Upper lobe of left lung (tissue), 6 donors: ENCODE measurements at regions not wholly inside any gene's neighbourhood (a gene's known extent, or its start where the extent isn't known, plus 50 kb on each side); places are given as distances from the start of the nearest gene placed in this dataset.

Source experiments
- ATAC-seq, 2 donors: fragments of 200-7000 bp; cut with Tn5 transposase; one replicate each; pipeline ENCODE4 v1.9.1; 2022; ENCODE audit warnings: mild to moderate bottlenecking in 2 of 2, moderate library complexity in 2 of 2; ENCODE audit not compliant: low FRiP score in 2 of 2
- DNase-seq, 2 donors: peaks; one replicate each; pipeline ENCODE4 v3.0.0-alpha.2; 2019 to 2020
- H3K27ac ChIP-seq, 4 donors: fragments of 200-600 bp; sonication (generic); one replicate each; pipeline ENCODE4 v1.5.1; 2016 to 2019
- H3K27me3 ChIP-seq, 4 donors: fragments of 200-600 bp; sonication (generic); one replicate each; pipeline ENCODE4 v1.5.1; 2017 to 2019
- H3K36me3 ChIP-seq, 4 donors: fragments of 200-600 bp; sonication (generic); one replicate each; pipeline ENCODE4 v1.5.1; 2016 to 2019
- H3K4me1 ChIP-seq, 4 donors: fragments of 200-600 bp; sonication (generic); one replicate each; pipeline ENCODE4 v1.5.1; 2018 to 2019
- H3K4me3 ChIP-seq, 4 donors: fragments of 200-600 bp; sonication (generic); one replicate each; pipeline ENCODE4 v1.5.1; 2017 to 2019; ENCODE audit warnings: mild to moderate bottlenecking in 2 of 4, moderate library complexity in 1 of 4
- H3K9me3 ChIP-seq, 4 donors: fragments of 200-600 bp; sonication (generic); one replicate each; pipeline ENCODE4 v1.5.1; 2018 to 2019
- CTCF ChIP-seq, 6 experiments: fragments of 450-650 bp in 4 of 6; fragments of 200-600 bp in 2 of 6; sonication (generic) in 2 of 6; IDR thresholded peaks; one replicate each; pipeline ENCODE4 v1.5.1; 2016 to 2019; ENCODE audit warnings: antibody characterized with exemption in 6 of 6
- EP300 ChIP-seq, 4 donors: sonication (generic); formaldehyde crosslinking; IDR thresholded peaks; one replicate each; pipeline ENCODE4 v1.5.1; 2017; ENCODE audit warnings: antibody characterized with exemption in 4 of 4, control low read depth in 2 of 4
- POLR2A ChIP-seq, 4 donors: fragments of 450-650 bp; IDR thresholded peaks; one replicate each; pipeline ENCODE4 v1.5.1; 2016 to 2017; ENCODE audit warnings: antibody characterized with exemption in 4 of 4, mild to moderate bottlenecking in 2 of 4
- POLR2AphosphoS5 ChIP-seq, 2 donors: sonication (generic); formaldehyde crosslinking; IDR thresholded peaks; one replicate each; pipeline ENCODE4 v1.5.1; 2017; ENCODE audit warnings: antibody characterized with exemption in 2 of 2
- WGBS, 2 donors: methylation state at CpG; one replicate each; pipeline ENCODE4 v1.1.5; 2017 to 2018; 5-methylcytosine and 5-hydroxymethylcytosine counted together
- donor health status: DM: no; HTN: no; CAD: no; lungs with moderate emphysema.
- donor health status: DM: no; HTN: yes; CAD: no; lungs with severe emphysema.

DNA sequence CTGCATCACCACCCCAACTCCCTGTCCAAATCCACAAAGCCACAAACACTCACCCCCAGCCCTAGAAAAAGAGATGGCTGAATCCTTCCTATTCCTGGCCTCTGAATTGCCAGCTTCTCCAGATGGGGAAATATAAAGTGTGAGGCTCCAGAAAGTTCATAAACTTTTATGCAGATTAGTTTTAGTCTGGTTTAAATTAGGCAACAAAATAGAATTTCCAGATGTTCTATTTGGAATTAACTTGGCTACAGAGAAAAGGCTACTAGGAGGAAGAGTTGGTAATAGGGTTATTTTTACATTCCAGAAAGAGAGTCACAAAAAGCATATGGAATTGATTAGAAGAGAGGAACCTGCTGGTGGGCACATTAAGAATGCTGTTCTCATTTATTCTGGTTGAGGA is 56.0 kb downstream of the EN1 start:
- TF ChIP-seq CTCF (IDR thresholded peaks at IDR 0.05) = no peak
- TF ChIP-seq POLR2A (IDR thresholded peaks at IDR 0.05) = no peak
- no peak for TF ChIP-seq POLR2AphosphoS5 (IDR thresholded peaks at IDR 0.05)
- TF ChIP-seq EP300 (IDR thresholded peaks at IDR 0.05) = no peak
- H3K9me3 ChIP-seq = no peaks in the 10 kb centered on the region
- no peaks in the 10 kb centered on the region for H3K36me3 ChIP-seq
- H3K4me1 ChIP-seq = no peaks in the 10 kb centered on the region
- no peak overlapping the region for H3K4me3 ChIP-seq
- no peak for ATAC-seq
- no peak for DNase-seq
- no peaks in the 10 kb centered on the region for H3K27me3 ChIP-seq
- no peak overlapping the region for H3K27ac ChIP-seq

GRCh38 chr2:118786746-118787145 is 60.7 kb downstream of the EN1 start:
- Histone ChIP-seq H3K36me3 (no peaks in the 10 kb centered on the region), H3K27me3 (no peaks in the 10 kb centered on the region), H3K4me1 (no peaks in the 10 kb centered on the region), H3K9me3 (no peaks in the 10 kb centered on the region), H3K4me3 (no peak overlapping the region), H3K27ac (no peak overlapping the region)
- TF ChIP-seq POLR2AphosphoS5 (IDR thresholded peaks at IDR 0.05) = no peak
- no peak for TF ChIP-seq EP300 (IDR thresholded peaks at IDR 0.05)
- no peak for TF ChIP-seq POLR2A (IDR thresholded peaks at IDR 0.05)
- TF ChIP-seq CTCF (IDR thresholded peaks at IDR 0.05) = no peak
- no peak for ATAC-seq
- peak in 1 of 2 donors; percentile 29 for DNase-seq
- 43 to 46% methylated on average over 7 of the region's 7 CpGs for WGBS, 2 donors

DNA sequence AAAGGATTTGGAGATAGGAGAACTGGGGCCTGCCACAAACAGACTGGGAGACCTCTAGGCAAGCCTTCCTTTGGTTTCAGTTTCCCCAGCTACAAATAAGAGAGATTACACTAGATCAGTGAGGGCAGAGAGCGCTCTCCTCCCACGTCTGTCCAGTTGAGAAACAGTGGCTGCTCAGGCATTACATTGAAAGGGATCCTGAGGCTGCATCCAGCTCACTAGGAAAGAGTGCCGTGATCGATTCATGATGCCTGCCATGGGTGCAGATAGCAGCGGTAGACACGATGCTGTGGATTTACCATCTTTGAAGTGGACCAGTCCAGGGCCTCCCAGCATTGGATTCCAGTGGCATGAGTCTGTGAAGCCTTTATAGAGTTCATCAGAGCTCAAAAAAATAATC is 62.6 kb downstream of the EN1 start:
- no peak overlapping the region for H3K27ac ChIP-seq
- no peaks in the 10 kb centered on the region for H3K4me1 ChIP-seq
- H3K4me3 ChIP-seq = no peak overlapping the region
- WGBS, 2 donors = 60 to 67% methylated on average over 6 of the region's 6 CpGs
- H3K36me3 ChIP-seq = no peaks in the 10 kb centered on the region
- TF ChIP-seq CTCF (IDR thresholded peaks at IDR 0.05) (no peak), POLR2A (IDR thresholded peaks at IDR 0.05) (no peak), POLR2AphosphoS5 (IDR thresholded peaks at IDR 0.05) (no peak), EP300 (IDR thresholded peaks at IDR 0.05) (no peak)
- H3K27me3 ChIP-seq = no peaks in the 10 kb centered on the region
- ATAC-seq (no peak), DNase-seq (no peak)
- H3K9me3 ChIP-seq = no peaks in the 10 kb centered on the region

GRCh38 chr2:118779362-118779761 is 68.1 kb downstream of the EN1 start:
- no peak for DNase-seq
- Histone ChIP-seq H3K4me3 (no peak overlapping the region), H3K27ac (no peak overlapping the region), H3K4me1 (peaks cover 0 to 6% (median 5%) of the 10 kb centered on the region in 4 donors), H3K27me3 (peaks cover 0 to 10% (median 5%) of the 10 kb centered on the region in 4 donors), H3K36me3 (no peaks in the 10 kb centered on the region), H3K9me3 (no peaks in the 10 kb centered on the region)
- WGBS, 2 donors = 53 to 57% methylated on average over 1 of the region's 1 CpG
- TF ChIP-seq POLR2A (IDR thresholded peaks at IDR 0.05) (no peak), EP300 (IDR thresholded peaks at IDR 0.05) (no peak), POLR2AphosphoS5 (IDR thresholded peaks at IDR 0.05) (no peak), CTCF (IDR thresholded peaks at IDR 0.05) (no peak)
- ATAC-seq = no peak

GRCh38 chr2:118774458-118775133 is 72.9 kb downstream of the EN1 start:
- Histone ChIP-seq H3K27me3 (peaks cover 0 to 10% (median 5%) of the 10 kb centered on the region in 4 donors), H3K4me3 (peak overlapping the region in 3 of 4 donors; percentile 19 to 41 (median 39)), H3K4me1 (peaks cover 0 to 11% (median 6%) of the 10 kb centered on the region in 4 donors), H3K36me3 (no peaks in the 10 kb centered on the region), H3K27ac (no peak overlapping the region), H3K9me3 (no peaks in the 10 kb centered on the region)
- 1 to 2% methylated on average over 29 to 44 of the region's 45 CpGs for WGBS, 2 donors
- DNase-seq (peak in 1 of 2 donors; percentile 89), ATAC-seq (peak in 1 of 2 donors; percentile 93)
- TF ChIP-seq EP300 (IDR thresholded peaks at IDR 0.05) (no peak), POLR2AphosphoS5 (IDR thresholded peaks at IDR 0.05) (no peak)
